ENCODE measurements at regions not wholly inside any gene's neighbourhood (a gene's known extent, or its start where the extent isn't known, plus 50 kb on each side); places are given as distances from the start of the nearest gene placed in this dataset.

DNA sequence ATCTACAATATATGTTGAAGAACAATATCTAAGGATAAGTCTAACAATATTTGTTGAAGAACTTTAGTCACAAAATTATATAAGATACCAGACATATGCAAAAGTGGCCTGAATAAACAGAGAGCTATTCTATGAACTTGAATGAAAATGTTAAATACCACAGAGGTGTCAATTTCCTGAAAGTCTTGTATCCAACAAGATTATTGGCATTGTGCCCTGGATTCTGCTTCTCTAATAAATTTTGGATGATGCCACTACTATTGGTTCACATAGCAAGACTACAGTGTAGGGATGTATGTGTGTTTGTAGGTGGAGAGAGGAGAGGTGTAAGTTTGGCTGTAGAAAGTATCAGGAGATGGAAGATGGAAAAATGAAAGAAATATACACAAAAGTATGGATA is 731.8 kb upstream of the RGMB start:
- intact Hi-C loops (cut with DNase I): no loop called here
- no peak for ATAC-seq
- DNase-seq (ENCODE audit: missing footprints): no peak

DNA sequence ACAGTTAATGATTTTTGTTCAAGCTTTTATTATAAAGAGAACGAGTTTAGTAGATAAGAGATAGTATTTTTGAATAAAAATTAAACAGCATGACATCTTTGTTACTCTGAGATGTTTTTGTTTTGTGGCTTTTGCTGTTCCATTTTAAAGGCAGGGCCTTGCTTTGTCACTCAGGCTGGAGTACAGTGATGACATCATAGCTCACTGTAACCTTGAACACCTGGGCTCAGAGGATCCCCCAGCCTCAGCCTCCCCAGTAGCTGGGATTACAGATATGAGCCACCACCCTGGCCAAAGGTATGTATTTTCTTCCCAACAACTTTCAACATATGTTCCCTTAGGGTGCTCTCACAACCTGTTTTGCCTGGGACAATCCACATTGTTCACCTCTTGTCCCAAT is 730.9 kb upstream of the RGMB start:
- intact Hi-C loops (cut with DNase I): no loop called here
- DNase-seq (ENCODE audit: missing footprints): no peak

DNA sequence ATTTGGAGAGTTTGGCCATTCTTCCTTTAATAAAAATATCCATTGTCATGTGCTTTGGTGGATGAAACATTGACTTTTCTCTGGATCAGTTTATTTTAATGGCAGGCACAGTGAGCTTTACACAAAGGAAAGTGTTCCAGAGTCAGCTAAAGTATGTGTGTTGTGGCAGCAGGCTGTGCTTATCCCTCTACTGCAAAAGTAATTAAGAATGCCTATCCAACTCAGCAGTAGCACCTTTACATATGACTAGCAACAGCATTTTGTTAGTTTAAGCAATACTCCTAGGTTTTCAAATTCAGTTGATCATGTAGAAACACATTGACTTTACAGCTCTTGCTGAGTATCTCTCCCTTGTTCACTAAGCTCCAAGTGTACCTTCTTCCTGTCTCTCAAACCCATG is 730.5 kb upstream of the RGMB start:
- intact Hi-C loops (cut with DNase I): no loop called here
- DNase-seq (ENCODE audit: missing footprints): no peak
- no peak for ATAC-seq

More for the DNA sequence above, 730.9 kb upstream of the RGMB start:
- no peak for ATAC-seq

DNA sequence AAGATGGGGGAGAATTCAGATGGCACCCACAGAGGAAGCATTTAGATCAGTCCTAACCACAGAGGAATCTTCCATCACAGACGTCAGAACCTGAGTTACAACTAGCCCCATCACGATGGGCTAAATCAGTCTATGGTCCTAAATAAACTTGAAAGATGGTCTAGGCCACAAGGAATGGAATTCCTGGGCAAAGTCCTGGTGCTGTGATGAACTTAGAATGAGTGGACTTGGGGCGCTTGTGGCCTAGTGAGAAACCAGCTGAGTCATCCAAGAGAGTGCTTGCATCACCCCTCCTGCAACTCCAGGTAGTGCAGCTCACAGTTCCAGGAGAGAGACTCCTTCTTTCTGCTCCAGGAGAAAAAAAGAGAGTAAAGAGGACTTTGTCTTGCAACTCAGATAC is 722.9 kb upstream of the RGMB start:
- intact Hi-C loops (cut with DNase I): no loop called here
- ATAC-seq (no peak), DNase-seq (ENCODE audit: missing footprints) (no peak)

DNA sequence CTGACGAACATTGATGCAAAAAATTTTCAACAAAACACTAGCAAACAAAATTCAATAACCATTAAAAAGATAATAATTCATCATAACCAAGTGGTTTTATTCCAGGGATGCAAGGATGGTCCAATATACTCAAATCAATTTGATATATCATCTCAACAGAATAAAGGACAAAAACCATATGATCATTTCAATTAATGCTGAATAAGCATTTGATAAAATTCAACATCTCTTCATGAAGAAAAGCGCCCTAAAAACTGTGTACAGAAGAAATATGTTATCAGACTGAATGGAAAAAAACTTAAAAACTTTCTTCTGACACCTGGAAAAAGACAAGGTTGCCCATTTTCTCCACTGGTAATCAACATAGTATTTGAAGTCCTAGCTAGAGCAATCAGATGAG is 720.3 kb upstream of the RGMB start:
- DNase-seq (ENCODE audit: missing footprints) (no peak), ATAC-seq (no peak)
- intact Hi-C loops (cut with DNase I): no loop called here

DNA sequence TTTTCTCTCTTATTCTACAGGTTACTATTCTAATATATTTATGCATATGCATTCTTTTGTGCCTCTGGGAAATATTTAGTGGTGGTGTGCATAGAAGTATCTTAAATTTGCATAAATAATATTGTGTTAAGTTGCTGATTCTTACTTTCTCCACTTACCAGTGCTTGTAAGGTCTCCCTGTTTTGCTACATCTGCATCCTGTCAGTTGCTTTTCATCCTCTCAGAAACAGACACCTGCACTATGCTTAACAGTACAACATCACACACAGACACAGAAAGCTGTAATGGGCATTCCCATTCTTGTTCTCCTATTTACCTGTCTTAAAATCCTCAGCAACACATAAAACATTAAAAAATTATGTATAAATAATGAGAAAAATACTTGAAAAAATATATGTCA is 713.3 kb upstream of the RGMB start:
- ATAC-seq: no peak
- intact Hi-C loops (cut with DNase I): no loop called here
- no peak for DNase-seq (ENCODE audit: missing footprints)

DNA sequence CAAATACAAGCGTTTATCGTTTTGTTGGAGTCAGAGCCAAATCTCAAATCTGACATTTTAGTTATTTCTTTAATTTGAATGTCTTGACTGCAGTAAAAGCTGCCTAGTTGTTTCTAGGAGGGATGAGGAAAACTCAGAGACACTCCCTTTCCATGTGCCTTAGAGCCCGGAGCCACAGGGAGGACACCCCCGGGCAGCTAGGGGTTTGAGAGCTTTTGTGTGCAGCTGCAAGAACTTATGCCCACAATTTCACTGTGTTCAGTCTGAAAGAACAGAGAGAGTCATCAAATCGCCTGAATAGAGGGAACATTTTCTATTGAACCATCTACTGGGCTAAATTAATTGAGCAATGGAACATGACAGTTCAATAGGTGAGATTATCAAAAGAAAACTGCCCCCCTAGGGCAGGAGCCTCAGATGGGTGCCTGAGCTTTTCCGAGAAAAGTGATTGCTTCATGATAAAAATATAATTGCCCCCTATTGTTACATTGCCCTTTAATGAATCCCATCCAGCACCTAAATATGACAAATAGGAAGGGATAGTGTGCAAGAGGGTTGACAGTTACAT is 709.3 kb upstream of the RGMB start:
- ATAC-seq: no peak
- intact Hi-C loops (cut with DNase I): no loop called here

DNA sequence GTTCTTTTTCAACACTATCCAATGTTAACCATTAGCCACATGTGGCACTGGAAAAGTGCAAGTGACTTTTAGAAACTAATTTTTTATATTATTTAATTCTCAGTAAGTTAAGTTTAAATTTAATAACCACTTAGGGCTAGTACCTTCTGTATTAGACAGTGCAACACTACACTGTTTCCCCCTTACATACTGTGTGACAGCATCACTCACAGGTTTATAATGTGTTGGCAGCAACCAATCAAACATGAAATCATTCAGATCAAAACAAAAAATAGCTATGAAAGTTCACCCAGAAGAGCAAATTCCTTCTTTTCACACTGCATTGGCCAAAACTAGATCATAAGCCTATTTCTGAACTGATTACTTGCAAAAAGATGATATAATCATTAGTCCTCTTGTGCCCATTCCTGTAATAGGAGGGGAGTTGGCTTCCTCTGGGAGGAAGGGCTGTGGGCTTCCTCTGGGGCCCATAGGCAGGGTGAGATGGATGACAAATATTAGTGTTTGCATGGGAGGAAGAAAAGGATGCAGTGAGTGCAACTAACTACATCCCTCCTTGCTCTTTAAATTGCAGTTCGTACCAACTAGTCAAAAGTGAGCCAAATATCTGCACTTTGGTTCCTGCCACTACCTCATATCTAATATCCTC is 708.1 kb upstream of the RGMB start:
- ATAC-seq: no peak
- DNase-seq (ENCODE audit: missing footprints): no peak
- intact Hi-C loops (cut with DNase I): no loop called here

More for the DNA sequence above, 709.3 kb upstream of the RGMB start:
- DNase-seq (ENCODE audit: missing footprints): no peak

DNA sequence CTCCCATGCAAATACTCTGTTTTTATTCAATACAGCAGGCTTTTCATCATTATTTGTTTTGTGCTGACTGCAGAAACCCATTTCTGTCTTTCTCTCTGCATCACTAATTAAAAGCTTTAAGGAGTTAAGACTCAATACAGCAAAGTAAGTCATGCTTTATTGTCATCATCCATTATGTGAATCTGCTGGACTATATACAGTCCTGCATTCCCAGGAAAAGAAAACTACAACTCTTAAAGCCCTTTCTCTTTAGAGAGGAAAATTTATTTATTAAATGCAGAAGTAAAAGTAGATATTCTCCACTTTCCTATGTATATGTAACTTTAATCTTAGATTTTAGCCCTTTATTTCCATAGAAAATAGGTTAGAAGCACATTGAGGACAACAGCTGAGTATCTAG is 706.6 kb upstream of the RGMB start:
- DNase-seq (ENCODE audit: missing footprints): no peak
- no peak for ATAC-seq
- intact Hi-C loops (cut with DNase I): no loop called here

DNA sequence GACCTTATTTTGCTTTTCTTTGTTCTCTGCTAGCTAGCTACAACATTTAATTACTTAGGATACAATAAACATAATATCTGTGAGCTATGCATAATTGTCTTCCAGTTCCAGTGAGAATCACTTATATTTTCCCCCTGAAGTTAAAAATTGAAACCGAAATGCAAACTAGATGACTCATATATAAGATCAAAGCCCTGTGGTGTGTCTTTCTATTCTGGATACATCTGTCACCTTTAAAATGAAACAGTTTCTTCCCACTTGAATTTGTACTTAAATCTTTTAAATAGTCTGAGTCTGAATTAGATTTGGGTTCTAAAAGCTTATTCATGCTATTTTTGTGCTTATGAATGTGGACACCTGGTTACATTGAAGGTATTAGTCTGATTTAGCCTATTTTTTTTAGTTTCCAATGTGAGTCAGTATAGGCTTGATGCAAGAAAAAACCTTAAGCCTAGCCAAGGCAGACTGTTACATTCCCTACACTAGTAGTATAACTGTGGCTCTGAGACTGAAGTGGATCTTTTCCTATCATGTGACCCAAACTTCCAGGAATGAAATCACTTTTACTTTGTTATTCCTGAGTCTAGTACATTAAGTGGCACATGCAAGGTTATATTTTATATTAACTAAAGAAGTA is 703.5 kb upstream of the RGMB start:
- ATAC-seq (no peak), DNase-seq (ENCODE audit: missing footprints) (no peak)
- intact Hi-C loops (cut with DNase I): no loop called here

DNA sequence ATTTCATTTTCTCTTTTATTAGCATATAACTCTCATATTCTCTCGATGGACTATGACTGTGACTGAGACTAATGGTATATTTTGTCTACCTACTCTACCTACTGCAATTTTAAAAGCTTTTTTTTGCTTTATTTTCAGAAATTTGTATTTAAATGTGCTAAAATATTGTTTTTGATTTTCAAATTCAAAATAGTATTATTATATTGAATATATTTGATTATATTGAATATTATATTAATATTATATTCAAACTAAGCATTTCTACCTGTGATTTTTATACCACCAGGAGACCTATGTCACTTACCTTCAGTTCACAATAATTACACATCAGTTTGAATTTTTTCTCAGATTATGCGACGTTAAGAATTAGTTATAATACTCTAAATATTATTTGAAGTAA is 700.5 kb upstream of the RGMB start:
- DNase-seq (ENCODE audit: missing footprints): no peak
- no peak for ATAC-seq
- intact Hi-C loops (cut with DNase I): no loop called here

DNA sequence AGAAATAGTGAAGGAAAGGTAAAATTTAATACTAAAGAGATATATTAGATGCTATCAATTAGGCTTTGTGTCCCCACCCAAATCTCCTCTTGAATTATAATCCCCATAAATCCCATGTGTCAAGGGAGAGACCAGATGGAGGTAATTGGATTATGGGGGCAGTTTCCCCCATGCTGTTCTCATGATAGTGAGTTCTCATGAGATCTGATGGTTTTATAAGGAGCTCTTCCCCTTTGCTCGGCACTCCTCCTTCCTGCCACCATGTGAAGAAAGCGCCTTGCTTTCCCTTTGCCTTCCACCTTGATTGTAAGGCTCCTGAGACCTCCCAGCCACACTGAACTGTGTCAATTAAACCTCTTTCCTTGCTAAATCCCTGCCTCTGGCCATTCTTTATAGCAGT is 697.0 kb upstream of the RGMB start:
- intact Hi-C loops (cut with DNase I): no loop called here
- ATAC-seq (no peak), DNase-seq (ENCODE audit: missing footprints) (no peak)

DNA sequence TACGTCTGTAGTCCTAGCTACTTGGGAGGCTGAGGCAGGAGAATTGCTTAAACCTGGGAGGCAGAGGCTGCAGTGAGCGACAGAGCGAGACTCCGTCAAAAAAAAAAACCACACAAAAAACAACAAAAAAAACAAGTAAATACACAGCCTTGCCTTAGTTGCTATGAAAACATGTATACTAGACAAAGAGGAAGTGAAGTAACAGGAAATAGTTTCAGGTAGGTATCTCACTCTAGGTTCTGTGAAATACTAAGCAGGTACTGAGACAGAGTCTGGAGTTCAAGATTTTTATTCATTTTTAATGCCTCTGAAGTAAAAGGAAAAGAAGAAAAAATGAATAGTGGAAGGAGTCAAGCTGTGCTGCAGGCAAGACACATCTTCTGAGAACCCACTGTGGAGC is 687.9 kb upstream of the RGMB start:
- intact Hi-C loops (cut with DNase I): no loop called here
- ATAC-seq (no peak), DNase-seq (ENCODE audit: missing footprints) (no peak)

DNA sequence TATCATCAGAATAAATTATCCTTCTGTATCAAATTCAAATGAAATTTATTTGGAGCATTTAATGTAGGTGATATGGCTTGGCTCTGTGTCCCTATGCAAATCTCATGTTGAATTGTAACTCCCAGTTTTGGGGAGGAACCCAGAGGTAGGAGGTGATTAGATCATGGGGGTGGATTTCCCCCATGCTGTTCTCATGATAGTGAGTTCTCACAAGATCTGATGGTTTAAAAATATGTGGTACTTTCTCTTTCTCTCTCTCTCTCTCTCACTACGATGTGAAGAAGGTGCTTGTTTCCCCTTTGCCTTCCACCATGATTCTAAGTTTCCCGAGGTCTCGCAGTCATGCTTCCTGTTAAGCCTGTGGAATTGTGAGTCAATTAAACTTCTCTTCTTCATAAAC is 678.4 kb upstream of the RGMB start:
- ATAC-seq (no peak), DNase-seq (ENCODE audit: missing footprints) (no peak)
- intact Hi-C loops (cut with DNase I): no loop called here

DNA sequence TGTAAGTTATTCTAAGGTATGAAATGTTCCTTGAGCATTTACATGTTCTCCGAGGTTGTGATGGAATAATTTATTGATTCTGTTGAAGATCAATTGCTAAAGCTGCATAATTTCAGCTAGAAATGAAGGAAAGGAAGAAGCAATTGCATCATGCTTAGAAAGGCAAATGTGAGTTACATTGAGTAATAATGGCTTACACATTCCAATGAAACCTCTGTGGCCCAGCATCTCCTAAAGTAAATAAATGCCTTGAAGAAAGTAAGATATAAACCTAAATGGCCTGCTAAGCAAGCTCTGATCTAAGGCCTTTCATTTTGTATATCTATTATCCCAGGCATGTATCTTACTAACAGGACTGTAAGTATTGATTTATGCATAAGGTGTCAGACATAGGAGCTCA is 677.3 kb upstream of the RGMB start:
- intact Hi-C loops (cut with DNase I): no loop called here
- DNase-seq (ENCODE audit: missing footprints) (no peak), ATAC-seq (no peak)

DNA sequence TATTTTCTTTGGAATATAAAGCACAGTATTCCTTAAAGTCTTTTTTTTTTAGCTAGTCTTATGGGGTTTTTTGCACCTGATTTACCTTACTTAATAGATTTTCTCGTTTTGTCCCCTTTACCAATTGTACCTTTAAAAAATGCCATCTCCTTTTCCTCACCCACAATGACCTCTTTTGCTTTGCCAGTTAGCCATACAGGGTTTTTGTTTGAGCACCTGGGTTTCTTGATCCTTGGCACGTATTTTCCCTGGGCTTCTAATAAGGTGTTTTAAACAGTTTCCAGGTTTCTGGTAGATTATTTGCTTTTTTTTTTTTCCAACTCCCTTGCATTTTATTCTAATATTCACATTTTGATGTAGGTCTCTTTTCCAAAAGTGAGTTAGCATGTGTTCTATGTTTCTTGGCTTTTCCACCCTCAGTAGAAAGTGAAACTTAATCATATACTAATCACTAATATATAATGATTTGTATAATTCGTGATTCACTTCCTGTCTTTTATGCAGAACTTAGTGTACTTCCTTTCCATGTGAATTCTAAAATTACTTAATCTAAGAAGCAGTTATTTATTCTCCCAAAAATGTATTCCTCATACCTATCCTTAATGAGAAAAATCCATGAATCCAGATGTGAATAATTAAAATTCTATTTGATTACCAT is 673.9 kb upstream of the RGMB start:
- no peak for ATAC-seq
- DNase-seq (ENCODE audit: missing footprints): no peak
- intact Hi-C loops (cut with DNase I): no loop called here

DNA sequence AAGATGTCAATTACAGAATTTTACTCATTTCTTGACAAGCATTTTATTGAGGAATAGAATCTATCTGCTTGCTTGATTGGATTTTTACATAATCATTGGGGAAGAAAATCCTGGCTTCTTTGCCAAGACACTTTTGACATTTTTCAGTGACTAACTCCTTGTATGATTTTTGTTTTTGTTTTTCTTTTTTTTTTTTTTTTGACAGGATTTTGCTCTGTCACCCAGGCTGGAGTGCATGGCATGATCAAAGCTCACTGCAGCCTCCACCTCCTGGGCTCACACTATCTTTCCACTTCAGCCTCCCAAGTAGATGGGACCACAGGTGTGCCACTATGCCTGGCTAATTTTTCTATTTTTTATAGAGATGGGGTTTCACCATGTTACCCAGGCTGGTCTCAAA is 672.3 kb upstream of the RGMB start:
- no peak for DNase-seq (ENCODE audit: missing footprints)
- no peak for ATAC-seq
- intact Hi-C loops (cut with DNase I): no loop called here

DNA sequence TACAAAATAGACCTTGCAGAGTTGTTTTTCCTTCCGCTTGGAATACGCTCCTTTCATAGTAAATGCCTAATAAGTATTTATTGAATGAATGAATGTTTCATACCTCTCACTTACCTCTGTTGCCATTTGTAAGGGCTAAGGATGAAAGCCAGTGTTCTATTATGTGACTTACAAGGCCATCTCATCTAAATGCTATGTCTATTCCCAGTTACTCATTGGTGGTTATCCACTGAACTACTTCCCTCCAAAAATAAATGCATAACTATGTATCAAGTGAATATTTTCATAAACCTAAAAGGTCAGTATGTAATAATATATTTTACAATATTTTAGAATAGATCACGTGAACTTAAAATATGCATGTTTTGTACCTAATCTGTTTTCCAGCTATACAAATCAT is 670.5 kb upstream of the RGMB start:
- ATAC-seq (no peak), DNase-seq (ENCODE audit: missing footprints) (no peak)
- intact Hi-C loops (cut with DNase I): no loop called here

DNA sequence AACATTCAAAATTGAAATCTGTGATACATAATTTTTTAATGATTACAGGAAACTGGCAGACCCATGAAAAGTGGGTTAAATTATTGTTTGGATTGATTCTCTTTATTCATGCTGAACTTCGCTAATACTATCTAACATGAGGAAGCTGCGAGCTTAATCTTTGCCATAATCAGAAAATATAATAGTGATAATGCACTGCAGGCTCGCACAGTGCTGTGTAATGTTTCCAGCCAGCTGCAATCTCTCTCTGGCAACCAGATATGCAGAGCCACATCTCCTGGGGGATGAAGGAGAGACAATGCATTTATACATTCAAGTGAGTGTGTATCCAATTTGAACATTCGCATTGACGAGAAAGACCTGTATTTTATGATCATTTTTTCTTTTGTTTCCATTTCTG is 669.7 kb upstream of the RGMB start:
- DNase-seq (ENCODE audit: missing footprints) (no peak), ATAC-seq (no peak)
- intact Hi-C loops (cut with DNase I): no loop called here

DNA sequence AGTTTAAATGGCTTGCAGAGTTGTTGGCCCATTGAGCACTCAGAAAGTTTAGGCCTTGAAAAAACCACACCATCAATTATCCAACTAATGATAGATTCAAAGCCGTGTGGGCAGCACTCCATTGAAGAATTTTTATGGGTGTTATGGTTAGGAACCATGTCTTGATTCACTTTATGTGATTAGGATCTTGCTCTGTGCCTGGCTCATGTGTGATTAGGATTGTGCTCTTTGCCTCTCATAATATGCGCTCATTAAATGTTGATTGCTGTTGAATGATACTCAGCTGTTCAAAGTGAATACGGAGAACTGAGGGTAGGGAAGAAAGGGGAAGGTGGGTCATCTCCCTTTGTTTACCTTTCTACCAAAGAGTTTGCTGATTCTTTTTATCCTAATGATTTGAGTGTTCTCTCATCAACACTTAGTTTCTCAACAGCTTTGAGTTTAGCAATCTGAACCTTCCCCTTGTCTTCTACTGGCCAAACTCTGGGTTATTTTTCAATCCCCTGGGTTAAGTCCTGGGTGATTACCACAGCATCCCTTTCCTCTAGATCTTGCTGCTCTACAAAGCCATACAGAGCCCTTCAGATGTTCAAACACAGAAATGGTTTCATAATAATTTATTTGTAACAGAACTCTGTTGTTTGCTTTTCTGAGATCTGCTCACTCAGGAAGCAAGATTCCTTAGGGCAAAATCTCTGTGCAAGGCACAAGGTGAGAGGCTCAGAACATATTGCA is 668.8 kb upstream of the RGMB start:
- ATAC-seq (no peak), DNase-seq (ENCODE audit: missing footprints) (no peak)
- intact Hi-C loops (cut with DNase I): no loop called here
